H9 (cell line): ENCODE measurements at regions not wholly inside any gene's neighbourhood (a gene's known extent, or its start where the extent isn't known, plus 50 kb on each side); places are given as distances from the start of the nearest gene placed in this dataset.

Source experiments
- DNase-seq: peaks from one replicate; pipeline ENCODE4 v3.0.0-alpha.2; 2017
- H2AFZ ChIP-seq: one replicate; pipeline ENCODE4 v1.6.1; 2013; ENCODE audit warnings: mild to moderate bottlenecking, low read length, control low read depth, moderate library complexity
- H2AK5ac ChIP-seq: 2 replicates; pipeline ENCODE4 v1.6.1; 2013; ENCODE audit warnings: low read length, control low read depth, mixed read lengths; ENCODE audit not compliant: insufficient read length
- H2BK120ac ChIP-seq: one replicate; pipeline ENCODE4 v1.6.1; 2013; ENCODE audit warnings: low read depth, mild to moderate bottlenecking, low read length, control low read depth, inconsistent platforms; ENCODE audit not compliant: poor library complexity, severe bottlenecking
- H2BK12ac ChIP-seq: 2 replicates; pipeline ENCODE4 v1.6.1; 2013; ENCODE audit warnings: low read length, control low read depth, mixed read lengths, low read depth; ENCODE audit not compliant: insufficient read length
- H2BK15ac ChIP-seq: 2 replicates; pipeline ENCODE4 v1.6.1; 2013; ENCODE audit warnings: low read depth, low read length, control low read depth
- H2BK20ac ChIP-seq: one replicate; pipeline ENCODE4 v1.6.1; 2013; ENCODE audit warnings: low read depth, mild to moderate bottlenecking, low read length, control low read depth, inconsistent platforms; ENCODE audit not compliant: poor library complexity, severe bottlenecking
- H2BK5ac ChIP-seq: 2 replicates; pipeline ENCODE4 v1.6.1; 2013; ENCODE audit warnings: low read length, control low read depth, mixed read lengths; ENCODE audit not compliant: insufficient read length
- H3K14ac ChIP-seq: 2 replicates; pipeline ENCODE4 v1.6.1; 2013; ENCODE audit warnings: low read length, control low read depth; ENCODE audit not compliant: insufficient read depth
- H3K18ac ChIP-seq: 2 replicates; pipeline ENCODE4 v1.6.1; 2013; ENCODE audit warnings: low read depth, mild to moderate bottlenecking, mixed read lengths, low read length, control low read depth; ENCODE audit not compliant: insufficient read length
- H3K23ac ChIP-seq: 2 replicates; pipeline ENCODE4 v1.6.1; 2013; ENCODE audit warnings: low read length, control low read depth, mixed read lengths, low read depth; ENCODE audit not compliant: insufficient read length
- H3K23me2 ChIP-seq: 2 replicates; pipeline ENCODE4 v1.6.1; 2013; ENCODE audit warnings: low read depth, mild to moderate bottlenecking, mixed read lengths, low read length, control low read depth; ENCODE audit not compliant: insufficient read length, poor library complexity, severe bottlenecking
- H3K27ac ChIP-seq: 2 replicates; pipeline ENCODE4 v1.5.1; 2013; ENCODE audit warnings: low read length, control low read depth, mixed read lengths, low read depth; ENCODE audit not compliant: insufficient read length
- H3K27me3 ChIP-seq: 2 replicates; pipeline ENCODE4 v1.6.1; 2013; ENCODE audit warnings: low read length, control low read depth, inconsistent platforms; ENCODE audit not compliant: insufficient read depth
- H3K4ac ChIP-seq: 2 replicates; pipeline ENCODE4 v1.6.1; 2013; ENCODE audit warnings: low read depth, mild to moderate bottlenecking, control low read depth, inconsistent platforms, low read length, moderate library complexity
- H3K4me1 ChIP-seq: 2 replicates; pipeline ENCODE4 v1.6.1; 2013; ENCODE audit warnings: low read length, control low read depth, inconsistent platforms; ENCODE audit not compliant: insufficient read depth
- H3K4me2 ChIP-seq: 2 replicates; pipeline ENCODE4 v1.6.1; 2013; ENCODE audit warnings: low read length, control low read depth, mixed read lengths; ENCODE audit not compliant: insufficient read length, insufficient read depth
- H3K56ac ChIP-seq: 2 replicates; pipeline ENCODE4 v1.6.1; 2013; ENCODE audit warnings: low read depth, mild to moderate bottlenecking, mixed read lengths, low read length, control low read depth; ENCODE audit not compliant: insufficient read length
- H3K79me1 ChIP-seq: 2 replicates; pipeline ENCODE4 v1.6.1; 2013; ENCODE audit warnings: low read depth, mild to moderate bottlenecking, moderate library complexity, low read length, control low read depth, inconsistent platforms; ENCODE audit not compliant: insufficient read depth, poor library complexity, severe bottlenecking
- H3K79me2 ChIP-seq: 2 replicates; pipeline ENCODE4 v1.6.1; 2013; ENCODE audit warnings: low read length, control low read depth, inconsistent platforms; ENCODE audit not compliant: insufficient read depth
- H3K9ac ChIP-seq: 2 replicates; pipeline ENCODE4 v1.6.1; 2013; ENCODE audit warnings: low read length, control low read depth, mixed read lengths; ENCODE audit not compliant: insufficient read length; ENCODE audit errors: extremely low read depth
- H3K9me3 ChIP-seq: one replicate; pipeline ENCODE4 v1.6.1; 2013; ENCODE audit warnings: low read depth, low read length, inconsistent platforms; ENCODE audit not compliant: control insufficient read depth
- H3T11ph ChIP-seq: one replicate; pipeline ENCODE4 v1.6.1; 2013; ENCODE audit warnings: mild to moderate bottlenecking, low read length, control low read depth, inconsistent platforms
- H4K20me1 ChIP-seq: one replicate; pipeline ENCODE4 v1.6.1; 2013; ENCODE audit not compliant: control insufficient read depth, insufficient read length, insufficient read depth
- H4K5ac ChIP-seq: 2 replicates; pipeline ENCODE4 v1.6.1; 2013; ENCODE audit warnings: low read depth, mild to moderate bottlenecking, mixed read lengths, low read length, control low read depth; ENCODE audit not compliant: insufficient read length
- H4K8ac ChIP-seq: replicated peaks from 2 replicates; pipeline ENCODE4 v1.6.1; 2013; ENCODE audit warnings: low read length, control low read depth, mixed read lengths, low read depth; ENCODE audit not compliant: insufficient read length
- H4K91ac ChIP-seq: 2 replicates; pipeline ENCODE4 v1.6.1; 2013; ENCODE audit warnings: low read depth, mild to moderate bottlenecking, moderate library complexity, mixed read lengths, low read length, control low read depth; ENCODE audit not compliant: insufficient read length
- H3K27ac Mint-ChIP-seq, 3 experiments: 2 replicates in 2 of 3; 3 replicates in 1 of 3; pipeline ENCODE4 v1.8.0; 2020 to 2021; ENCODE audit warnings: mixed read lengths in 3 of 3, mild to moderate bottlenecking in 1 of 3, moderate library complexity in 1 of 3
- H3K27me3 Mint-ChIP-seq: 2 replicates; pipeline ENCODE4 v1.8.0; 2021; ENCODE audit warnings: low read depth, mild to moderate bottlenecking, moderate library complexity, mixed read lengths
- H3K36me3 Mint-ChIP-seq, 3 experiments: 2 replicates in 2 of 3; 3 replicates in 1 of 3; pipeline ENCODE4 v1.8.0; 2020 to 2021; ENCODE audit warnings: low read depth in 3 of 3, mixed read lengths in 3 of 3; ENCODE audit not compliant: insufficient read depth in 1 of 3
- H3K4me1 Mint-ChIP-seq, 2 experiments: 2 replicates each; pipeline ENCODE4 v1.8.0; 2020; ENCODE audit warnings: mixed read lengths in 2 of 2
- H3K4me3 Mint-ChIP-seq, 2 experiments: 2 replicates in 1 of 2; 3 replicates in 1 of 2; pipeline ENCODE4 v1.8.0; 2020 to 2021; ENCODE audit warnings: mild to moderate bottlenecking in 2 of 2, mixed read lengths in 2 of 2, moderate library complexity in 1 of 2
- H3K9me3 Mint-ChIP-seq, 2 experiments: 2 replicates in 1 of 2; 3 replicates in 1 of 2; pipeline ENCODE4 v1.8.0; 2020; ENCODE audit warnings: mild to moderate bottlenecking in 2 of 2, mixed read lengths in 2 of 2, moderate library complexity in 1 of 2
- CTCF ChIP-seq: fragments of 200-600 bp; sonication (generic); conservative IDR thresholded peaks from 3 replicates; pipeline ENCODE4 v1.8.0; 2021; ENCODE audit warnings: antibody characterized with exemption, mild to moderate bottlenecking
- WGBS: extraction: QIAGEN DNeasy Blood & Tissue Kit; methylation state at CpG from one replicate; pipeline ENCODE4 v1.1.7; 2013; ENCODE audit warnings: missing lambda C conversion rate, low lambda C conversion rate, mixed read lengths; ENCODE audit not compliant: insufficient read length; ENCODE audit errors: extremely low coverage; 5-methylcytosine and 5-hydroxymethylcytosine counted together

DNA sequence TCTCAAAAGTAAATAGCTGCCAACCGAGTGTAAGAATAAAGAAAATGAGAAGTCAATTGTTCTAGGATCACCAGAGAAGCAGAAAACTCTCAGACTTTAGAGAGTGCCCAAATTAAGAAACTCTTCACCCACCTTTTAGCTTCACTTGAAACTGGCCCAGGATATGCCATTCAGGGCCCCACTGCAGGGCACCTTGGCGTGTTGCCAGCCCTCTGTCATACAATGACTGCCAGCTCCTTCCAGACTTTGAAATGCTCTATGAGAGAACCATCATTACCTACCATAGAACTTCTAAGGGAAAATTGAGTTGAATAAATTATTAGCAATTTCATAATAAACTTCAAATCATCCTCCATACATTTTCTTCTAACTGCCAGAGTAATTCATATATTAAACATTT is 240.5 kb downstream of the CETN3 start:
- H3K9me3 ChIP-seq, result no peaks in the 10 kb centered on the region
- no peak overlapping the region for H4K8ac ChIP-seq
- no CpG with 5 or more reads among the region's 2 CpGs for WGBS
- H3K18ac ChIP-seq, result no peak overlapping the region
- H3K27me3 Mint-ChIP-seq, result no peaks in the 10 kb centered on the region
- H3K4me3 Mint-ChIP-seq, result no peak overlapping the region
- H2BK5ac ChIP-seq, result no peak overlapping the region
- H3K27ac Mint-ChIP-seq, result 0 out of 7 replicates have a peak overlapping the region, but pooled peaks of 1 of the 3 experiments have one; percentile 17
- no peaks in the 10 kb centered on the region for H3K79me1 ChIP-seq
- no peak for TF ChIP-seq CTCF
- H2BK120ac ChIP-seq, result no peak overlapping the region
- H3K4me1 ChIP-seq, result no peaks in the 10 kb centered on the region
- no peak overlapping the region for H4K5ac ChIP-seq
- no peak overlapping the region for H2BK15ac ChIP-seq
- no peak overlapping the region for H3K23ac ChIP-seq
- no peak overlapping the region for H3K27ac ChIP-seq
- no peak overlapping the region for H3K9ac ChIP-seq
- no peaks in the 10 kb centered on the region for H3K36me3 Mint-ChIP-seq
- H2AFZ ChIP-seq, result no peak overlapping the region
- no peak overlapping the region for H3K4ac ChIP-seq
- no peak overlapping the region for H4K91ac ChIP-seq
- no peak overlapping the region for H3T11ph ChIP-seq
- no peaks in the 10 kb centered on the region for H3K9me3 Mint-ChIP-seq
- no peaks in the 10 kb centered on the region for H3K23me2 ChIP-seq
- H4K20me1 ChIP-seq, result no peaks in the 10 kb centered on the region
- no peak overlapping the region for H2AK5ac ChIP-seq
- peaks cover 1% of the 10 kb centered on the region in 2 experiments; a peak in 3 of 4 replicates for H3K4me1 Mint-ChIP-seq
- H3K79me2 ChIP-seq, result no peaks in the 10 kb centered on the region
- no peak overlapping the region for H2BK12ac ChIP-seq
- DNase-seq, result no peak
- H2BK20ac ChIP-seq, result no peak overlapping the region
- no peak overlapping the region for H3K4me2 ChIP-seq
- H3K56ac ChIP-seq, result no peak overlapping the region
- H3K14ac ChIP-seq, result no peak overlapping the region
- no peaks in the 10 kb centered on the region; the same call in 1 of the 2 replicates for H3K27me3 ChIP-seq
